B cell (primary cell): ENCODE measurements at regions not wholly inside any gene's neighbourhood (a gene's known extent, or its start where the extent isn't known, plus 50 kb on each side); places are given as distances from the start of the nearest gene placed in this dataset.

Source experiments
- CTCF ChIP-seq: fragments of 200-600 bp; IDR thresholded peaks from one replicate; pipeline ENCODE4 v1.8.0; 2022; ENCODE audit warnings: antibody characterized with exemption, mild to moderate bottlenecking
- EZH2 ChIP-seq: IDR thresholded peaks from 2 replicates; pipeline ENCODE4 v1.6.1; 2012; ENCODE audit warnings: borderline replicate concordance, low read depth, mild to moderate bottlenecking, moderate library complexity, low read length; ENCODE audit not compliant: insufficient read depth, poor library complexity, severe bottlenecking

GRCh38 chr12:131618303-131618658 is 92.6 kb upstream of the SFSWAP start:
- TF ChIP-seq CTCF (no peak), EZH2 (no peak)
